HG03439 (cell line): ENCODE measurements at regions not wholly inside any gene's neighbourhood (a gene's known extent, or its start where the extent isn't known, plus 50 kb on each side); places are given as distances from the start of the nearest gene placed in this dataset.
"Not testable (repeated sequence)": the region's sequence is repeated elsewhere in the genome, so short reads cannot be mapped to it uniquely, and the experiment has no call there.

Experiments
- ATAC-seq: cut with Tn5 transposase; IDR thresholded peaks from one replicate; pipeline ENCODE4 v1.9.1; 2021; ENCODE audit warnings: mild to moderate bottlenecking, moderate library complexity; ENCODE audit not compliant: unreplicated experiment

GRCh38 chr12:114504311-114504710 lies 98.4 kb upstream of the TBX5 start:
- ATAC-seq = no peak

- ATAC-seq = no peak
Measured at GRCh38 chr12:114501474-114501807, 95.5 kb upstream of the TBX5 start.

GRCh38 chr12:114500775-114501473 lies 95.0 kb upstream of the TBX5 start:
- ATAC-seq = no peak

GRCh38 chr12:114500131-114500530 lies 94.2 kb upstream of the TBX5 start:
- no peak for ATAC-seq

GRCh38 chr12:114499338-114499737 lies 93.4 kb upstream of the TBX5 start:
- no peak for ATAC-seq

- ATAC-seq = no peak
Measured at GRCh38 chr12:114491916-114492315, 86.0 kb upstream of the TBX5 start.

- not testable (repeated sequence) for ATAC-seq
Measured at GRCh38 chr12:114484822-114485459, 79.0 kb upstream of the TBX5 start.

GRCh38 chr12:114483996-114484395 lies 78.1 kb upstream of the TBX5 start:
- no peak for ATAC-seq

- ATAC-seq = no peak
Measured at GRCh38 chr12:114481200-114481535, 75.2 kb upstream of the TBX5 start.

- ATAC-seq = no peak
Measured at GRCh38 chr12:114480337-114481199, 74.6 kb upstream of the TBX5 start.

- ATAC-seq = no peak
Measured at GRCh38 chr12:114479831-114480230, 73.9 kb upstream of the TBX5 start.

- ATAC-seq = no peak
Measured at GRCh38 chr12:114478865-114479264, 72.9 kb upstream of the TBX5 start.

- ATAC-seq = no peak
Measured at GRCh38 chr12:114477989-114478395, 72.0 kb upstream of the TBX5 start.

GRCh38 chr12:114476159-114476558 lies 70.2 kb upstream of the TBX5 start:
- no peak for ATAC-seq

- ATAC-seq = no peak
Measured at GRCh38 chr12:114473717-114474116, 67.8 kb upstream of the TBX5 start.

- ATAC-seq = no peak
Measured at GRCh38 chr12:114473018-114473417, 67.1 kb upstream of the TBX5 start.

- no peak for ATAC-seq
Measured at GRCh38 chr12:114457620-114458019, 51.7 kb upstream of the TBX5 start.
